G401.6 (cell line): ENCODE measurements at regions not wholly inside any gene's neighbourhood (a gene's known extent, or its start where the extent isn't known, plus 50 kb on each side); places are given as distances from the start of the nearest gene placed in this dataset.
"Not testable (repeated sequence)": the region's sequence is repeated elsewhere in the genome, so short reads cannot be mapped to it uniquely, and the experiment has no call there.

Experiments used
- FAIRE-seq: peaks from 2 replicates; lab custom pipeline; 2012; peaks lifted over from hg19 to GRCh38; lab: Jason Lieb, UNC

DNA sequence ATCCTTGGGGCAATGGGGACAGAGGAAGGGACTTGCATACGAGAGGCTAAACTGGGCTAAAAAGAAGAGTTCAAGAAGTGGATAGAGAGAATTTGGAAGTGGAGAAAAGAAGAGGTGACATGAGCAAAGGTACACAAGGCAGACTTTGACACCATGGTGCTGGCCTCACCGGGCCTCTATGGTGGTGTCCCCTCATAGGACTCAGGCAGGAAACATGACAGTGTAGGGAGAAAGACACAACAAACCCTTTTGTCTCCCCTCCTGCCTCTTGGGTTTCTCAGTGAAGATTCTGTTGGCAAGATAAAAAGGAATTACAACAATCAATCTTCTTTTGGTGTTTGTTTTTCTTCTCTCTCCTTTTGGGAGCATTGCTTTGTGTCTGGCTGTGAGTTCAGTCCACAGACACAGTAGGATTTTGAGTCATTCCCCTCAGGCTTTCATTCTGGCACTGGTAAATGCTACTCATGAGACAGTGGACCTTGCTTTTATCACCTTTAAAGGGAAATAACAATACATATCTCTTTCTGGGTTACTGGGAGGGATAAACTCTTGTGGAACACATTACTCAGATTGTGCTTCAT, 827.7 kb downstream of the TNS3 start:
- no peak for FAIRE-seq

DNA sequence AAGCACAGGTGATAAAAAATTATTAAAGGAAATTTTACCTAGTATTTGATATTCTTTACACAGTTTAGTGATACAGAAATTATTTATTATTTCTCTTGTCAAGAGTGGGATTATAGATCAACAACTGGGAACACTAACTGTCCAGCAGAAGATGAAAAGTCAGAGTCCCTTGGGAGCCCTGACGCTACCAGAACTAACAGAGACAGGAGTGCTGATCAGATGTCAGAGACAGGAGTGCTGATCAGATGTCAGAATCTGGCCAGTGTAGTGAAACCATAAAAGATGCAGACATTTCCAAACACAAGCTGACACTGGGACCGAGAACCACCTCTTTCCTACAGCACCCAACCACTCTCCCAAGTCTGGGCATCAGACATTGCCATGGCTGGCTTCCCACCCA, 828.2 kb downstream of the TNS3 start:
- FAIRE-seq = no peak

DNA sequence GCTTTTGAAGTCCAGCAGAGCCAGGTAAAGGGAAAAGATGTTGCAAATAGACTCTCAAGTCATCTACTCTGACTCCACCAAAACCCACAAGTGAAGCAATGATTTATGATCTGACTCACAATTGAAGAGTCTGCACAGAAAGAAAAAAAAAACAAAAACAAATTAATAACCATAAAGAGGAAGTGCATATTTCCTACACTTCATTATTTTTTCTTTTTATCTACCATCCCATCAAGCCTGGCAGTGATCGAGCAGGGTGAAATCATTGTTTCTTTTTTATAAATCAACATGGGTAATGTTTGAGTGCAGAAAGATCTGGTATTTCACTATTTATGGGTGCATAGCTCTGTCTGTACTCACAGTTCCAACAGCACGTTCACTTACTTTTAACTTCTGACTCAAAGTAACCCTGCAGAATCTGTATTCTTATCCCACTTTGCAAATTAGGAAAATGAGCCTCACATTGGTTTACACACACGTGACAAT, 829.0 kb downstream of the TNS3 start:
- no peak for FAIRE-seq

DNA sequence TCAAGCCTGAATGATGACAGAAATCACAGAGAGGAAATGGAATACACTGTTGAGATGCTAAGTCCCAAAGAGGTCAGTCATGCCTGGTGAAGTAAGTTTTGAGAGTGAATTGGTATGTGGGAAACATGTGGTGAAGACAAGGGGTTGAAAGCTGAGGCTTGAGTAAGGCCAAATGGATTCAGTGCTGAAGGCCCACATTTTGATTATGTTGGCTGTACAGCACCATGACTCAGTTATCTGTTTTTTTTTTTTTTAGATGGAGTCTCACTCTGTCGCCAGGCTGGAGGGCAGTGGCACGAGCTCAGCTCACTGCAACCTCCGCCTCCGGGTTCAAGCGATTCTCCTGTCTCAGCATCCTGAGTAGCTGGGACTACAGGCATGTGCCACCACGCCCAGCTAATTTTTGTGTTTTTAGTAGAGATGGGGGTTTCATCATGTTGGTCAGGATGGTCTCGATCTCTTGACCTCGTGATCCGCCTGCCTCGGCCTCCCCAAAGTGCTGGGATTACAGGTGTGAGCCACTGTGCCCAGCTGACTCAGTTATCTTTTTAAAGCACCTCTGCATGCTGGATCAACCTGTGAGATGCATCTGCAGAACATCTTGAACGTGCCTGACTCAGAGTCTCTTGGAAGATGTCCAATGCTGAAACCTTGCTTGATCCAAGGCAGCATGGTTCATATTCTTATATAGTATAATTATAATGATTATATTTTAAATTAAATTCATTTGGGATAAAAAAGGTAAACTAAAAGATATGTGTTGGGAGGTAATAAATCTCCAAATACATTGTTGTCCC, 829.8 kb downstream of the TNS3 start:
- not testable (repeated sequence) for FAIRE-seq

DNA sequence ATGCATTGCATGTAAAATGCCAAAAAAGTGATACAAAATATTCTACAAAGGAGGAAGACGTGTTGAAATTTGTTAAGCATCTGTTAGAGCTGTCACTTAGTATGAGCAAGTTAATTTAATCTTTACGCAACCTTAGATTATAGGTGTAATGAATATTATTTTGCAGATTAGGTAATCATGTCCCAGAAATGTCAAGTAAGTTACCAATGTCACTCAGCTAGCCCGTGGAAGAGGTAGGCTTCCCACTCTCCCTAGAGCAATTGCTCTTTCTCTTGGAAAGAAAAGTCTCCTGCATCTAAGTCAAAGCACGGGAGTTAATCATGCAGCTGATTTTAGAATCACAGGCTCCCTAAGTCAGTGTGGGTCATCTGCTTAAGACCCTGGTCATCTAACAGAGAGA, 830.4 kb upstream of the IGFBP3 start:
- FAIRE-seq = no peak

DNA sequence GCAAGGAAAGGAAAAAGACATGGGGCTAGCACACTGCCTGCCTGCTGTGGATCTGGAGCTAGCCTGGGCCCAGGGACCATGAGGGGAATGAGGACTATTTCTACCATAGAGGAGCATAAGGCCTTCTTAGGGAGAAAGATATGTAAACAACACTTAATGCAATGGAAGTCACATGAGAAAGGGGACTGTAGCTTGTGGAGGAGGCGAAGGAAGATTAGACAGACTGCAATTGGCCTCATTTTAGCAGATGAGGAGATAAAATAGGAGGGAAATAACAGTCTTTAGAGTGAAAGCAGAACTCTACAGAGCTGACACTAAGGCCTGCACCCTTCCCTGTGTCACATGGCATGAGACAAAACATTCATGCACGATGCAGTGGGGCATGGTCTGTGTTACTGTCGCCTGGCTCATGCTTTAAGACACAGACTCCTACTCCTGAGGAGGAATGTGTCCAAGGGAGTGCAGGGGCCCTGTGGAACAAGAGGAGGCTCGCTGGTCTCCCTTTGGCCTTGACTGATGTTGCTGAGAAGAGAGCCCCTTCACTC, 829.3 kb upstream of the IGFBP3 start:
- no peak for FAIRE-seq

DNA sequence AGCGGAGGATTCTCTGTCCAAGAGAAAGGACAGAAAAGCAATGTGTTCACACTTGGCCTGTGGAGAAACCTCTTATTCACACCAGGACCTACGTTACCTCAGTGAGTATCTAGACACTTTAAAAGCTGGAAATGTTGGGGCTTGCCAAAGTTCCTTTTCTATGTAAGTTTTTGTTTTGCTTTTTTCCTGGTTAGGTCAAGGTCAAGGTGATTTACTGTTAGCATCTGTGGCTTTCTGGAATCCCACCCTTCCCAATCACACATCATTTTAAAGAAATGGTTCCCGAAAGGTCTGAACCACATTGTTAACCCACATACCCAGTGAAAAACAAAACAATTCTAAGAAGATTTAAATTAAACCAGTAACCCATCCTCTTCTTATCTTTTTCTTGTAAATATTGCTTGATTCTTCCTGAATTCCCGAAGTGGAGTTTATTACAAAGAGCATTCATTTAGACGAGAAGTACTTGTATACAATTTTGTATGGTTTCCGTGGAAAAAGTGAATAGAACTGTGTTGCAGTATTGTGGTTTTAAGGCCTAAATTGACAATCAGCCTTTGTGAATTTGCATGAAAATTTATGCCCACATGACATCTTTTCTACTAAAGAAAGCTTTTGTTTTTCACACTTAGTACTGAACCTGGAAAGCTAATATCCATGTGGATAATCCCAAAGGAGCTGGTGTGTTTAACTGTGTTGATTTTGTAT, 827.0 kb upstream of the IGFBP3 start:
- no peak for FAIRE-seq

DNA sequence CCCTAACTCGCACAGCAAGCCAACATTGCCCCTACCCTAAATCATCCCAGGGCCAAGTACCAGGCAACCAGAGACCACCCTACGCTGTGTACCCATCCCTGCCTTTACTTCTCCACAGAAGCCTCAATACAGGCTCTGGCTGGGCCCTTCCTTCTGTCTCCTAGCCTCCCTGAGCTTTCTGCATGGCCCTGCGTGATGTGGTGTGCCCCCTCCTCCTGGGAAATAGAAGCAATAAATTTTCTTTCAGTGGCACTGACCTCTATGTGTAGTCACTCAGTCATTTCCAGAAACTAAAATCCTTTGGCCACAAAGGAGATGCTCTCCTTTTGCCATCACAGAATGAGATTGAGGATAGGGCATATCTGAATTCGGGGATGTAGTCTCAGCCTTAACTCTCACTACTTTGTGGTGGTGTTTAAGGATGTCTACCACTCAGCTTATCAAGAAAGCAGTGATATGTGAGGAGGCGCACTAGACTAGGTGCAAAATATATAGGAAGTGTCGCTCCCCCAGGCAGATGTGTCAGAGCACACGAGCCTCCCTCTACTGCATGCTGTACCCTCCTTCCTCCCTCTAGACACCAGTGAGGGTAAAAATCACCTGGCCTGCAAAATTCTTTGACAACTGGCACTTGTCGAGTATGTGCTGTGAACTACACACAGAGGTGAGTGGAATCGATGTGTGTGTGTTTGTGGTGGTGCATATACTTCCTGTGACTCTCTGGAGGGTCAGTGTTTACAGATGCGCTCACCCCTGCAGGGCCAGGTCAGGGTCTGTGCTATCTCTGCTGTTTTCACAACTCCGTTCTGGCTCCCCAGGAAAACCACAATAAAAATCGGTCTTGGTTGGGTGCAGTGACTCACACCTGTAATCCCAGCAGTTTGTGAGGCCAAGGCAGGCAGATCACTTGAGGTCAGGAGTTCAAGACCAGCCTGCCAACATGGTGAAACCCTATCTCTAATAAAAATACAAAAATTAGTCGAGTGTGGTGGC, 825.9 kb upstream of the IGFBP3 start:
- no peak for FAIRE-seq

DNA sequence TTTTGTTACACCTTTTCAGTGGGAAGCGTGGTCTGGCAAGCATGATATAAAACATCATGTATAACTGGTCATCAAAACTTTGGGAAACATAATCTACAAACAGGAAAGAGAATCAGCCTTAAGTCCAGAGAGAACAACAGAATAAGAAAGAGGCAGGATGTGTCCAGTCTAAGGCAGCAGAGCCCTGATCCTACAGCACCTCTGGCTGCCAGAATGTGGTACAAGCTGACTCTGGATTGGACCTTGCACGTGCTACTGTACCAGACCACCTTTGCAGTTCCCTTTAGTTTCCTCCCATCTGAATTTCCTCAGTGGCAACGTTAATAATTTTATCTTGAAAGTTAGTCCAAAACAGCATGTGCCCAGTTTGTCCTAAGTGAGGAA, 824.6 kb upstream of the IGFBP3 start:
- no peak for FAIRE-seq

DNA sequence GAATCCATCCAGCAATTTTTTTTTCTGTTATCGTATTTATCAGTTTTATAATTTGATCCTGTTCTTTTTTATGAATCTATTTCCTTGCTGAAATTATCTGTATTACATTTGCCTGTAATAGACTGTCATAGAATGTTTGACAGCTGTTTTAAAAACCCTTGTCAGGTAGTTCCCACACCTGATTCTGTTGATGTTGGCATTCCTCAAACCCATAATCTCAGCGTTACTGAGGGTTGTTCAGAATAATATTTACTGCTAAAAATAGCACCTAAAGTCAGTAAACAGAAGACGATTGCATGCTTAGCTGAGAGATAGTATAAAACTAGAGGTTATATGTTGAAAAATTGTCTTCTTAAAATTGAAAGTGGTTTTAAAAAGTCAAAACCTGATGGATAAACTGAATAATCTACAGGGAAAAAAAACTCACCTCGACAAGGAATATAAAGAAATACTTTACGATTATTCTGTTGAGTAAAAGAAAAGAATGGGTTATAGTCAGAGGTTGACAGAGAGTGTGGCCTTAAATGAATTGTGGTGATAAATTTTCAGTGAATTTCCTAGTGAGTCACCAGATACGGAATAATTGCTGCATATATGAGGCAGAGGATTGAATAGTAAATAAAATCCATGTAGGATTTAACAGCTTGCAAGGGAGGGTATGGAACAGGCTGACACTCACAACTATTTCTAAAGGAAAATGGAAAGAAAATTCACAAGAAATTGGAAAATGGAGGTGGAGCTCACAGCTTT, 824.1 kb upstream of the IGFBP3 start:
- no peak for FAIRE-seq

DNA sequence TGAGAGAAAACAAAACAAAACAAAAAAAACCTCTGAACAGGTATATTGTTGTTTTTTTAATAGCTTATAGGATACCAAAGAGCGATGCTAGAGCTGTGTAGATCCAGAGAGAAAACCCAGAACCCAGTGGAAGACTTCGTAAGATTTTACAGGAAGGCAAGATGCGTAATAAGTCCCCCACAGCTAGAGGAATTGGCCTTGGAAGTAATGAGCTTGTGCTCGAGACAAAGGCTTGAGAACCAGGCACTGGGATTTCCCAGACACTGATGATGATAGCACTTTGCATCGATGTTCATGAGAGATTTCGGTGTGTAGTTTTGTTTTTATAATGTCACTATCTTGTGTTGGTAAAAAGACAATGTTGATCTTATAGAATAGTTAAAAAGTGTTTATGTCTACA, 821.5 kb upstream of the IGFBP3 start:
- no peak for FAIRE-seq

DNA sequence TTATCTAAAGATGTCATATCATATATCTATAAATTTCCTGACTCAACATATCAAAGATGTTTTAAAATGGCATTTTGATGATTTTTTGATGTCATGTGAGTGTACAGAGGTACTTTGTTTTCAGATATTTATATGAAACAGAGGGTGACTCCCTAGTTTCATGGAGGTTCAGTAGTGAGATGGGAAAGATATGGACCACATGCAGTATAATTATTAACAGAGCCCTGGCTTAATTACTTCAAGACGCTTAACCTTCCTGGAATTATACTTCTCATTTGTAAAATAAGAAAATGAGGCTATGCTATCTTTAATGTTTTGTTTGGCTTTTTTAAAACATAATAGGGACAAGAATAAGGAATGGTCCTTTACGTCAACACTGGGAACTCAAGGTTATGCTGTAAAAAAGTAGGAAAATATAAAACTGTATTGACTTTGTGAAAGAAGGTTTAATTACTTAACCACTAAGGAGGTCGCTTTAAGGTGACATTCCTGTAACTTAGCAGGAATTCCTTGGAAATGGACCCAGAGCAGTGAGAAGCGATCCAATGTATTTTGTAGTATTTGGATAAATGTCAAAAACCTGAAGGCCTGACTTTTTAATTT, 821.0 kb upstream of the IGFBP3 start:
- no peak for FAIRE-seq

DNA sequence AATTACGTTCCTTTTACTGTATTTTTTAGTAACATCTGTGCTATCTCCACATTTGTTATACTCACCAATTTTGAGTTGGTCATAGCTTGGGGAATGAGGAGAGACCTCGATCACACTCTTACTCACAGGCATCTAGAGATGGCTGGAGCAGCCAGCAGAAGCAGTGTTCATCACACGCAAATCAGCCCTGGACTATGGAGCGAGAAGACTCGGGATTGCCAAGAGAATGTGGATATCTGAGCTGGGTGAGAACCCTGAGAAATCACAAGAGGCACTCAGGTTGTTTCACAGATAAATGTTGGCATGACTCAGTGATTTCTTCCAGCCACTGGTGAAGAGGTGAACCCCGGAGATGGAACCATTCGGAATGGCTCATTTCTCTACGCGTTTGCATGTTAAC, 820.1 kb upstream of the IGFBP3 start:
- no peak for FAIRE-seq

DNA sequence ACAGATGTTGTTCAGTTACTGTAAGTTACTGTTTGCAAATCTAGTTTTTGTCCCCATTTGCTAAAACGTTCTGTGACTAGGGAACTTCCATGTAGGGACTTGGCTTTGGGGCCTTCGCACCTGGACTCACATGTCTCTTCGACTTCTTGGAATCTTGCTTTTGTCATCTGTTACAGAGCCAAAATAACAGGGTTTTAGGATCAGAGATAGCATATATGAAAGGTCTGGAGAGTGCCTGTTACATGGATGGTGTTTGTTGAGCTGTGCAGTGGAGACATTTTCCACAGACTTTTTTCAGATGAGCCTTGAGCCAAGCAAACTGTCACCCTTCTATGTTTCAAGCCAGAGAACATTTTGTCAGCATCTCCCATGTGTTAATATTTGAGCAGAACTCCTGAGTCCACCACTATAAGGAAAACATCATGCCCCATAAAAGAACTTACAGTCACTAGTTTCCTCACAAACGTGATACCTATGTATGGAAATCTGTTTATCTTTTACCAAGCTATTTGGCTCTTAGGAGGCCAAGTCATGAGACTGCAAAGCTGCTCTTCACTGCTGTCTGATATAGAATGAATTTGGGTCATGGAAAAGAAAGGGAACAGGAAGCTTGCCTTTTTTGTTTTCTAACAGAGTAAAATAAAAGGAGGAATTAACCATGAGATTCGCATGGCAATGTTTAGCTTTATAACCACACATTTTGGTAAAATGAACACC, 818.6 kb upstream of the IGFBP3 start:
- no peak for FAIRE-seq

DNA sequence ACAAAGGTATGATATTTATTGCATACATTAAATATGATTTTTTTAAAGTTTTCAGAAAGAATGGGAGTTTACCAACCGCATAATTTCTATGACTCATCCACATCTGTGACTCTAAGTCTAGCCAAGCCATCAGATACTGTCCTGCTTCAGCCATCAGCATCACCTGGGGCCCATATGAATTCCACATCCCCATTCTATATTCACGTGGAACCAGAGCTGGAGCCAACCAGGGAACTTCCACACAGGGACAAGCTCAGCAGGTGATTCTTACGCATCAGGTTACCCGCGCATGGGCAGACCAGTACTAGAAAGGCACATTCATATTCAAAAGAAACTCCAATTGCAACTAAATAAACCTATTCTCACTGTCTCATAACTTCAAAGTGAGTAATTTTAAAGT, 817.7 kb upstream of the IGFBP3 start:
- FAIRE-seq = no peak

DNA sequence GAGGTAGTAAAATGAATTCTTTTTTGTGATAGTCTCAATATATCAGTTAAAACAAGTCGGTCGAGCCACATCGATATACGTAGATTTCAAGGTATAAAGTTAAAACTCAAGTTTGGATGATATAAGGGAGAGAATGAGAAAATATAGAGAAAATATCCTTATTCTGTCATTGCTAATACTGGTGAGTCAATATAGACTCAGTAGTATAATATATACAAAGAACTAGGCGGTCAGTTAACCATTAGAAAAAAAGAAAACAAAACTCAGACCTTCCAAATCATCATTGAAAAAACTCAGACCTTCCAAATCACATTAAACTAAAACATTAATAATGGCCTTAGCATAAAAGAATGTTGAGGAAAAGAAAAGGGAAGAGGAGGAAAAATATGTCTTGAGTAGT, 817.1 kb upstream of the IGFBP3 start:
- FAIRE-seq = no peak

DNA sequence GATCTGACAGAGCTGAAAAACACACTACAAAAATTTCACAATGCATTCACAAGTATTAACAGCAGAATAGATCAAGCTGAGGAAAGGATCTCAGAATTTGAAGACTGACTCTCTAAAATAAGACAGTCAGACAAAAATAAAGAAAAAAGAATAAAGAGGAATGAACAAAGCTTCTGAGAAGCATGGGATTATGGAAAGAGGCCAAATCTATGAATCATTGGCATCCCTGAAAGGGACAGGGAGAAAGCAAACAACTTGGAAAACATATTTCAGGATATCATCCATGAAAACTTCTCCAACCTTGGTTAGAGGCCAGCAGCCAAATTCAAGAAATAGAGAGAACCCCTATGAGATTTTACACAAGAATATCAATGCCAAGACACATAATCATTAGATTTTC, 804.8 kb upstream of the IGFBP3 start:
- FAIRE-seq = no peak

DNA sequence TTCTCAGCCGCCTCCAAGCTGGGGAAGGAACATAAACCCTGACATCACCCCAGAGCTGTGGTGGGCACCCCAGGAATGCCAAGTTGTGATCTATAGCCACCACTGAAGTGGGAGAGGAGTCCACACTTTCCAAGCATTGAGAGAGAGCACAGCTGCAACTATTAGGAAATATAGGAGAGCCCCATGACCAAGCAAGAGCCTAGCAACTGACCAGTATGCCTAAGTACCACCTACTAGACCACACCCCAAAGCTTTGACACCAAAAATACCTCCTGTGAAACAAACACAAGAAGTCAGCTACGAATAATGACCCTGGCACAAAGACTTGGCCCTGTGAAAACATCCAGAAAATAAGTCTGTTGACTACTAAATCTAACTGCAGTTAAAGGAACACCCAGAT, 804.1 kb upstream of the IGFBP3 start:
- no peak for FAIRE-seq

DNA sequence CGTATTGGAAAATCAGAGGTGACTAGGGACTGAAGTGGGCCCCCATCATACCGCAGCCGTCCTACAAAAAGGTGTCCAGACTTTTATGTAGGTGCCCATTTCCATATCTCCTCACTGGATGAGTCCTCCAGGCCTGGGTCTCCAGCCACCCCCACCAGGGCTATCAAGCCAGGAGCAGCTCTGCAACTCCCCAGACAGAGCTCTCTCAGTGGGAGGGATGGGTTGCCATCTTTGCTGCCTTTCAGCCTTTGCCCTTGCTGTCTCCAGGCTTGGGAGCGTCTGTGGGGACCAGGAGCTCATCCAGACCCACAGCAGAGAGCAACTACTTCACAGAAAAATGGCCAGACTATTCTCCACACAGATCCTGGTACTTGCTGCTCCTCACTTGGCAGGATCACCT, 802.7 kb upstream of the IGFBP3 start:
- FAIRE-seq = no peak

DNA sequence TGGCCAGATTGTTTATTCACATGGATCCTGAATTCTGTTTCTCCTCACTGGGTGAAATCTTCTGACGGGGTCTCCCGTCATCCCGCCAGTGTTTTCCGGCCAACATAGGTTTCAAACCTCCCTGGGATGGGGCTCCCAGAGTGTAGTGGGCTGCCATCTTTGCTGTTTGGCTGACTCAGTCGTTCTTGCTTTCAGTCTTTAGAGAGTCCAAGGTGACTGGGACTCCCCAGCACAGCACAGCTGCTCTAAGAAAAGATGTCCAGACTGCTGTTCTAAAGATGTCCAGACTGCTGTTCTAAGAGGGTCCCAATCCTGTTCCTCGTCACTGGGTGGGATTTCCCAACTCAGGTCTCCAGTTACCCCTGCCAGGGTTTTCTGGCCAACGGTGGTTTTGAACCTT, 801.9 kb upstream of the IGFBP3 start:
- FAIRE-seq = no peak
